PC-3 (cell line): ENCODE measurements at regions not wholly inside any gene's neighbourhood (a gene's known extent, or its start where the extent isn't known, plus 50 kb on each side); places are given as distances from the start of the nearest gene placed in this dataset.

Source experiments
- ATAC-seq: fragments of 200-7000 bp; cut with Tn5 transposase; 2 replicates; pipeline ENCODE4 v1.9.1; 2020; ENCODE audit warnings: mild to moderate bottlenecking, moderate library complexity
- BruUV-seq: library from RNA; stranded (reverse); fragments of 400-500 nt; replicated peaks from 2 replicates; lab custom pipeline; 2021; lab: Mats Ljungman, UMichigan
- CTCF ChIA-PET: fragments of 300-600 bp; sonication (Branson Sonifier 250); formaldehyde crosslinking; loops from one replicate; lab custom pipeline; 2022; ENCODE audit warnings: antibody characterized with exemption; lab: Charles Lee
- POLR2A ChIA-PET: fragments of 300-600 bp; sonication (Branson Sonifier 250); formaldehyde crosslinking; loops from one replicate; lab custom pipeline; 2022; ENCODE audit warnings: antibody characterized with exemption; ENCODE audit not compliant: unreplicated experiment; lab: Charles Lee
- DNase-seq: peaks from one replicate; pipeline ENCODE4 v3.0.0-alpha.2; 2015
- H2AFZ ChIP-seq: fragments of 300-600 bp; sonication (generic); 2 replicates; pipeline ENCODE4 v1.6.0; 2016; ENCODE audit warnings: antibody characterized with exemption, low read length
- H3F3A ChIP-seq: fragments of 300-600 bp; sonication (generic); one replicate; pipeline ENCODE4 v1.6.0; 2017; ENCODE audit warnings: antibody characterized with exemption, low read length, control low read depth, mild to moderate bottlenecking; ENCODE audit not compliant: unreplicated experiment
- H3K27ac ChIP-seq: fragments of 300-600 bp; sonication (generic); 2 replicates; pipeline ENCODE4 v1.5.1; 2016; ENCODE audit warnings: mild to moderate bottlenecking, low read length
- H3K27me3 ChIP-seq: fragments of 300-600 bp; sonication (generic); 2 replicates; pipeline ENCODE4 v1.6.1; 2016; ENCODE audit warnings: low read length, mixed read lengths
- H3K36me3 ChIP-seq: fragments of 300-600 bp; sonication (generic); 2 replicates; pipeline ENCODE4 v1.6.1; 2016; ENCODE audit warnings: low read depth, mixed run types, low read length, mixed read lengths
- H3K4me1 ChIP-seq: fragments of 300-600 bp; sonication (generic); 2 replicates; pipeline ENCODE4 v1.5.1; 2016; ENCODE audit warnings: low read length; ENCODE audit not compliant: insufficient read depth
- H3K4me2 ChIP-seq: fragments of 300-600 bp; sonication (generic); 2 replicates; pipeline ENCODE4 v1.6.0; 2016; ENCODE audit warnings: low read length
- H3K4me3 ChIP-seq: fragments of 300-600 bp; sonication (generic); 2 replicates; pipeline ENCODE4 v1.5.1; 2016; ENCODE audit warnings: mild to moderate bottlenecking, low read length, mixed read lengths
- H3K79me2 ChIP-seq: fragments of 300-600 bp; sonication (generic); 2 replicates; pipeline ENCODE4 v1.6.1; 2017; ENCODE audit warnings: low read length, mixed read lengths
- H3K9ac ChIP-seq: fragments of 300-600 bp; sonication (generic); 2 replicates; pipeline ENCODE4 v1.6.0; 2016; ENCODE audit warnings: mild to moderate bottlenecking, low read length
- H3K9me2 ChIP-seq: fragments of 300-600 bp; sonication (generic); replicated peaks from 2 replicates; pipeline ENCODE4 v1.6.1; 2016; ENCODE audit warnings: mixed run types, low read length, mixed read lengths
- H3K9me3 ChIP-seq: fragments of 300-600 bp; sonication (generic); 2 replicates; pipeline ENCODE4 v1.6.1; 2016; ENCODE audit warnings: low read length, mixed read lengths
- H4K20me1 ChIP-seq: fragments of 300-600 bp; sonication (generic); 2 replicates; pipeline ENCODE4 v1.6.1; 2016; ENCODE audit warnings: low read length, mixed read lengths
- CTCF ChIP-seq: fragments of 300-600 bp; sonication (generic); conservative IDR thresholded peaks from 2 replicates; pipeline ENCODE4 v1.5.1; 2017; ENCODE audit warnings: antibody characterized with exemption, low read depth, mild to moderate bottlenecking, low read length
- EZH2 ChIP-seq: fragments of 300-600 bp; sonication (generic); IDR thresholded peaks from one replicate; pipeline ENCODE4 v1.6.1; 2017; ENCODE audit warnings: antibody characterized with exemption, mild to moderate bottlenecking, low read length; ENCODE audit not compliant: unreplicated experiment
- EZH2phosphoT487 ChIP-seq: fragments of 300-600 bp; sonication (generic); IDR thresholded peaks from 2 replicates; pipeline ENCODE4 v1.6.1; 2018; ENCODE audit warnings: mild to moderate bottlenecking, antibody characterized with exemption, low read length, borderline replicate concordance
- intact Hi-C: fragments of 100-400 bp; cut with micrococcal nuclease; formaldehyde crosslinking; loops from 2 replicates; pipeline ENCODE4 v1.9.0; 2023

GRCh38 chr13:86201477-86201876 lies 402.3 kb upstream of the SLITRK6 start:
- ATAC-seq (no peak), DNase-seq (no peak)
- Histone ChIP-seq H3K4me2 (no peak overlapping the region), H3K27ac (no peak overlapping the region), H3K9me3 (no peaks in the 10 kb centered on the region), H3K27me3 (no peaks in the 10 kb centered on the region), H3K9ac (no peak overlapping the region), H2AFZ (no peak overlapping the region), H3K4me1 (no peaks in the 10 kb centered on the region), H3K79me2 (no peaks in the 10 kb centered on the region), H3F3A (no peaks in the 10 kb centered on the region), H4K20me1 (no peaks in the 10 kb centered on the region), H3K9me2 (no peaks in the 10 kb centered on the region), H3K4me3 (no peak overlapping the region), H3K36me3 (no peaks in the 10 kb centered on the region)
- intact Hi-C loops: no loop called here
- POLR2A ChIA-PET: no interaction called here
- CTCF ChIA-PET: no interaction called here
- TF ChIP-seq CTCF (no peak), EZH2phosphoT487 (no peak), EZH2 (no peak)
- BruUV-seq: no TSS peak

GRCh38 chr13:86193281-86193680 lies 394.1 kb upstream of the SLITRK6 start:
- Histone ChIP-seq H3F3A (no peaks in the 10 kb centered on the region), H3K27ac (no peak overlapping the region), H4K20me1 (no peaks in the 10 kb centered on the region), H3K4me1 (no peaks in the 10 kb centered on the region), H3K9ac (no peak overlapping the region), H3K36me3 (no peaks in the 10 kb centered on the region), H3K9me2 (no peaks in the 10 kb centered on the region), H3K79me2 (no peaks in the 10 kb centered on the region), H2AFZ (no peak overlapping the region), H3K4me3 (no peak overlapping the region), H3K9me3 (no peaks in the 10 kb centered on the region), H3K4me2 (no peak overlapping the region), H3K27me3 (no peaks in the 10 kb centered on the region)
- TF ChIP-seq EZH2: no peak
- no peak for TF ChIP-seq EZH2phosphoT487
- no peak for TF ChIP-seq CTCF
- POLR2A ChIA-PET: no interaction called here
- no TSS peak for BruUV-seq
- CTCF ChIA-PET: no interaction called here
- DNase-seq (peak; percentile 6), ATAC-seq (no peak)
- intact Hi-C loops: no loop called here

GRCh38 chr13:86188170-86188569 lies 389.0 kb upstream of the SLITRK6 start:
- no peak overlapping the region for H3K27ac ChIP-seq
- no peaks in the 10 kb centered on the region for H3K9me2 ChIP-seq
- no peaks in the 10 kb centered on the region for H3K79me2 ChIP-seq
- no peaks in the 10 kb centered on the region for H3F3A ChIP-seq
- ChIA-PET CTCF (no interaction called here), POLR2A (no interaction called here)
- H2AFZ ChIP-seq: no peak overlapping the region
- no peak for ATAC-seq
- DNase-seq: no peak
- BruUV-seq: no TSS peak
- intact Hi-C loops: no loop called here
- H3K27me3 ChIP-seq: no peaks in the 10 kb centered on the region
- no peaks in the 10 kb centered on the region for H4K20me1 ChIP-seq
- no peak overlapping the region for H3K4me2 ChIP-seq
- no peak overlapping the region for H3K4me3 ChIP-seq
- H3K4me1 ChIP-seq: no peaks in the 10 kb centered on the region
- no peaks in the 10 kb centered on the region for H3K36me3 ChIP-seq
- H3K9ac ChIP-seq: no peak overlapping the region
- no peaks in the 10 kb centered on the region for H3K9me3 ChIP-seq
- no peak for TF ChIP-seq CTCF
- TF ChIP-seq EZH2phosphoT487: no peak
